GM19468 (cell line): ENCODE measurements at regions not wholly inside any gene's neighbourhood (a gene's known extent, or its start where the extent isn't known, plus 50 kb on each side); places are given as distances from the start of the nearest gene placed in this dataset.

ENCODE experiments used
- ATAC-seq: cut with Tn5 transposase; IDR thresholded peaks from one replicate; pipeline ENCODE4 v1.9.1; 2021; ENCODE audit warnings: mild to moderate bottlenecking, moderate library complexity, moderate number of reproducible peaks; ENCODE audit not compliant: unreplicated experiment; ENCODE audit errors: extremely low read depth

- no peak for ATAC-seq
Observed at GRCh38 chr3:36232797-36233489, 147.4 kb upstream of the STAC start.

- no peak for ATAC-seq
Observed at GRCh38 chr3:36244728-36245127, 135.6 kb upstream of the STAC start.

GRCh38 chr3:36248374-36248773 lies 131.9 kb upstream of the STAC start:
- no peak for ATAC-seq

GRCh38 chr3:36250191-36250590 lies 130.1 kb upstream of the STAC start:
- no peak for ATAC-seq

GRCh38 chr3:36257158-36257852 lies 123.0 kb upstream of the STAC start:
- ATAC-seq = no peak

GRCh38 chr3:36258421-36258820 lies 121.9 kb upstream of the STAC start:
- no peak for ATAC-seq

- ATAC-seq = no peak
Observed at GRCh38 chr3:36259580-36259979, 120.7 kb upstream of the STAC start.

- ATAC-seq = no peak
Observed at GRCh38 chr3:36269274-36269673, 111.0 kb upstream of the STAC start.

GRCh38 chr3:36282766-36283165 lies 97.5 kb upstream of the STAC start:
- no peak for ATAC-seq

- no peak for ATAC-seq
Observed at GRCh38 chr3:36295296-36295695, 85.0 kb upstream of the STAC start.

GRCh38 chr3:36297195-36297594 lies 83.1 kb upstream of the STAC start:
- ATAC-seq = no peak

- ATAC-seq = no peak
Observed at GRCh38 chr3:36298188-36298587, 82.1 kb upstream of the STAC start.

GRCh38 chr3:36302158-36302509 lies 78.2 kb upstream of the STAC start:
- no peak for ATAC-seq

- ATAC-seq = no peak
Observed at GRCh38 chr3:36302626-36303025, 77.7 kb upstream of the STAC start.

GRCh38 chr3:36303286-36303685 lies 77.0 kb upstream of the STAC start:
- ATAC-seq = no peak

GRCh38 chr3:36305929-36306520 lies 74.3 kb upstream of the STAC start:
- ATAC-seq = no peak

- no peak for ATAC-seq
Observed at GRCh38 chr3:36309092-36309491, 71.2 kb upstream of the STAC start.

GRCh38 chr3:36312351-36312750 lies 68.0 kb upstream of the STAC start:
- no peak for ATAC-seq

GRCh38 chr3:36317915-36318314 lies 62.4 kb upstream of the STAC start:
- ATAC-seq = peak; percentile 43

GRCh38 chr3:36318621-36319200 lies 61.6 kb upstream of the STAC start:
- no peak for ATAC-seq

- no peak for ATAC-seq
Observed at GRCh38 chr3:36319680-36320079, 60.6 kb upstream of the STAC start.
